Caki2 (cell line): ENCODE measurements at regions not wholly inside any gene's neighbourhood (a gene's known extent, or its start where the extent isn't known, plus 50 kb on each side); places are given as distances from the start of the nearest gene placed in this dataset.

Experiments
- DNase-seq: peaks from one replicate; pipeline ENCODE4 v3.0.0-alpha.2; 2015; ENCODE audit warnings: low read depth
- in situ Hi-C: cut with HindIII; loops from 2 replicates; pipeline ENCODE4 v1.10.0; 2016; ENCODE audit warnings: low sequenced_read_pairs, low pct_unique_long_range_greater_than_20kb, mixed read lengths

GRCh38 chr10:112047674-112048073 is 135.9 kb downstream of the GPAM start:
- in situ Hi-C loops: no loop called here
- no peak for DNase-seq

- in situ Hi-C loops: no loop called here
- no peak for DNase-seq
These were observed 131.4 kb downstream of the GPAM start for GRCh38 chr10:112052166-112052565.

- in situ Hi-C loops: no loop called here
- no peak for DNase-seq
These were observed 129.7 kb downstream of the GPAM start for GRCh38 chr10:112053895-112054294.

GRCh38 chr10:112054516-112054915 is 129.0 kb downstream of the GPAM start:
- DNase-seq: no peak
- in situ Hi-C loops: no loop called here

- in situ Hi-C loops: no loop called here
- DNase-seq: no peak
These were observed 126.5 kb downstream of the GPAM start for GRCh38 chr10:112057072-112057471.

GRCh38 chr10:112059220-112059619 is 124.3 kb downstream of the GPAM start:
- DNase-seq: no peak
- in situ Hi-C loops: no loop called here

GRCh38 chr10:112071596-112072133 is 111.9 kb downstream of the GPAM start:
- in situ Hi-C loops: no loop called here

GRCh38 chr10:112078003-112078402 is 105.6 kb downstream of the GPAM start:
- in situ Hi-C loops: no loop called here

More at GRCh38 chr10:112071596-112072133, 111.9 kb downstream of the GPAM start:
- DNase-seq: no peak

GRCh38 chr10:112080231-112080630 is 103.3 kb downstream of the GPAM start:
- no peak for DNase-seq
- in situ Hi-C loops: no loop called here

More at GRCh38 chr10:112078003-112078402, 105.6 kb downstream of the GPAM start:
- no peak for DNase-seq

GRCh38 chr10:112082120-112082519 is 101.4 kb downstream of the GPAM start:
- in situ Hi-C loops: no loop called here
- DNase-seq: no peak

- DNase-seq: no peak
These were observed 100.1 kb downstream of the GPAM start for GRCh38 chr10:112083472-112083871.

GRCh38 chr10:112087953-112088456 is 95.6 kb downstream of the GPAM start:
- in situ Hi-C loops: no loop called here

More at GRCh38 chr10:112083472-112083871, 100.1 kb downstream of the GPAM start:
- in situ Hi-C loops: no loop called here

GRCh38 chr10:112091703-112092102 is 91.9 kb downstream of the GPAM start:
- in situ Hi-C loops: no loop called here

More at GRCh38 chr10:112087953-112088456, 95.6 kb downstream of the GPAM start:
- DNase-seq: no peak

GRCh38 chr10:112092519-112092918 is 91.0 kb downstream of the GPAM start:
- DNase-seq: no peak
- in situ Hi-C loops: no loop called here

More at GRCh38 chr10:112091703-112092102, 91.9 kb downstream of the GPAM start:
- DNase-seq: no peak

GRCh38 chr10:112094984-112095383 is 88.6 kb downstream of the GPAM start:
- DNase-seq: no peak
- in situ Hi-C loops: no loop called here

- in situ Hi-C loops: no loop called here
- DNase-seq: no peak
These were observed 87.8 kb downstream of the GPAM start for GRCh38 chr10:112095731-112096130.

GRCh38 chr10:112098682-112099081 is 84.9 kb downstream of the GPAM start:
- in situ Hi-C loops: no loop called here
- no peak for DNase-seq
